ENCODE measurements at regions not wholly inside any gene's neighbourhood (a gene's known extent, or its start where the extent isn't known, plus 50 kb on each side); places are given as distances from the start of the nearest gene placed in this dataset.

- Histone ChIP-seq H3K27ac (ENCODE audit: low read depth, low read length) (no peak overlapping the region), H3K4me3 (ENCODE audit: low read depth, low read length) (no peak overlapping the region), H3K4me1 (ENCODE audit: control insufficient read depth, insufficient read depth, low read length) (no peaks in the 10 kb centered on the region), H3K9me3 (ENCODE audit: control insufficient read depth, insufficient read depth, low read length) (no peaks in the 10 kb centered on the region), H3K9ac (ENCODE audit: low read depth, low read length) (no peak overlapping the region), H3K27me3 (ENCODE audit: control insufficient read depth, insufficient read depth, low read length) (no peaks in the 10 kb centered on the region), H3K36me3 (ENCODE audit: control insufficient read depth, insufficient read depth, low read length) (no peaks in the 10 kb centered on the region)
Observed at GRCh38 chr18:45227001-45227742, 388.1 kb upstream of the SLC14A2 start.

DNA sequence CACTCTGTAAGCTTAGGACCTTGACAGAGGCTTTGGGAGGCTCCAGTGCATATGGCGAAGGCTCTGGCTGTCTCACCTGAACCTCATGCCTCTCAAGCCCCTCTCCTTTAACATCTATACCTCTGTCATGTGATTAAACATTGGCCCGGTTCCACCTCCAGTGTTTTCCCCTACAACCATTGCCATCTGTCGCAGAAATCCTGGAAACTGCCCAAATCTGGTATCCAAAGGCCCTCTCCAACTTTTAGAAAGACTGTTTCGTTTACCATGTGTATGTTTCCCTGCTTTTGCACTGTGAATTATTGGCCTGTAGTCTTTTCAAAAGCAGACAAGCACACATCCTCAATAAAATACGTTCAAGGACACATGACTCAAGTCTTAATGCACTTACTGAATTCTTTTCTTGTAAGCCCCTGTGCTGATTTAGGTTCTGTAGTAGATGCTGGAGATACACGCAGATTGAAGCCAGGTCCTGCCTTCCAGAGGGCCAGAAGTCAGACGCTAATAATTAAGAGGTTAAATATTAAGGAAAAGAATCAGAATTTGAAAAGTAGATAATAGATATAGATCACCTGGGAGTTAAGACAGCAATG is 386.4 kb upstream of the SLC14A2 start:
- H3K36me3 ChIP-seq (ENCODE audit: control insufficient read depth, insufficient read depth, low read length), result no peaks in the 10 kb centered on the region
- no peaks in the 10 kb centered on the region for H3K9me3 ChIP-seq (ENCODE audit: control insufficient read depth, insufficient read depth, low read length)
- no peak overlapping the region for H3K27ac ChIP-seq (ENCODE audit: low read depth, low read length)

DNA sequence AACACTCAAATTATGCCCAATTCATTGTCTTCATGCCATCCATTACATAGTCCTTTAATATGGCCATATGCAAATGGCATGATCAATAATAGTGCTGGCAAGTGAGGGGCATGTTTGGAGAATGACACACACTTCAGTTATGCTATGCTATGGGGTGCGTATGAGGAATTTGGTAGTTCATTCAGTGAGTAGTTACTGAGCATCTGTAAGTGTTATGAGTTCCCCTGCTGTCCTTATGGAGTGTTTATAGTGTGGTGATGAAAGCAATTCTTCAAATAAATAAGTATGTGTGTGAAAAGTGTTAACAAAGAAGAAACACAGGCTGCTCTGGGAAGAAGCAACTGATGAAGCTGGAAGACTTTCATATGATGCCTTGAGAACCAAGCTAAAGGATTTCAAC is 383.7 kb upstream of the SLC14A2 start:
- no peaks in the 10 kb centered on the region for H3K27me3 ChIP-seq (ENCODE audit: control insufficient read depth, insufficient read depth, low read length)
- H3K4me1 ChIP-seq (ENCODE audit: control insufficient read depth, insufficient read depth, low read length), result no peaks in the 10 kb centered on the region
- H3K27ac ChIP-seq (ENCODE audit: low read depth, low read length), result no peak overlapping the region
- H3K9me3 ChIP-seq (ENCODE audit: control insufficient read depth, insufficient read depth, low read length), result no peaks in the 10 kb centered on the region
- no peaks in the 10 kb centered on the region for H3K36me3 ChIP-seq (ENCODE audit: control insufficient read depth, insufficient read depth, low read length)
- H3K9ac ChIP-seq (ENCODE audit: low read depth, low read length), result no peak overlapping the region
- H3K4me3 ChIP-seq (ENCODE audit: low read depth, low read length), result no peak overlapping the region

More for the DNA sequence above, 386.4 kb upstream of the SLC14A2 start:
- Histone ChIP-seq H3K9ac (ENCODE audit: low read depth, low read length) (no peak overlapping the region), H3K27me3 (ENCODE audit: control insufficient read depth, insufficient read depth, low read length) (no peaks in the 10 kb centered on the region), H3K4me1 (ENCODE audit: control insufficient read depth, insufficient read depth, low read length) (no peaks in the 10 kb centered on the region), H3K4me3 (ENCODE audit: low read depth, low read length) (no peak overlapping the region)

DNA sequence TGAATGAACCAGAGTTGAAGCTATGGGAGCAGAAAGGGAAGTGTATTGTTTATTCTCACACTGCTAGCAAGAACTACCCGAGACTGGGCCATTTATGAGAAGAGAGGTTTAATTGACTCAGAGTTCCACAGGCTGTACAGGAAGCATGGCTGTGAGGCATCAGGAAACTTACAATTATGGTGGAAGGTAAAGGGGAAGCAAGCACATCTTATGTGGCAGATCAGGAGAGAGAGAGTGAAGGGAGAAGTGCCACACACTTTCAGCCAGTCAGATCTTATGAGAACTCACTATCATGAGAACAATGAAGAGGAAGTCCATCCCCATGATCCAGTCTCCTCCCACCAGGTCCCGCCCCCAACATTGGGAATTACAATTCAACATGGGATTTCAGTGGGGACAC is 383.2 kb upstream of the SLC14A2 start:
- no peaks in the 10 kb centered on the region for H3K27me3 ChIP-seq (ENCODE audit: control insufficient read depth, insufficient read depth, low read length)
- no peak overlapping the region for H3K9ac ChIP-seq (ENCODE audit: low read depth, low read length)
- H3K9me3 ChIP-seq (ENCODE audit: control insufficient read depth, insufficient read depth, low read length), result no peaks in the 10 kb centered on the region
- H3K4me1 ChIP-seq (ENCODE audit: control insufficient read depth, insufficient read depth, low read length), result 0 out of 2 replicates have a peak, but pooled peaks cover under 1% of the 10 kb centered on the region
- H3K36me3 ChIP-seq (ENCODE audit: control insufficient read depth, insufficient read depth, low read length), result no peaks in the 10 kb centered on the region
- H3K27ac ChIP-seq (ENCODE audit: low read depth, low read length), result no peak overlapping the region
- no peak overlapping the region for H3K4me3 ChIP-seq (ENCODE audit: low read depth, low read length)

DNA sequence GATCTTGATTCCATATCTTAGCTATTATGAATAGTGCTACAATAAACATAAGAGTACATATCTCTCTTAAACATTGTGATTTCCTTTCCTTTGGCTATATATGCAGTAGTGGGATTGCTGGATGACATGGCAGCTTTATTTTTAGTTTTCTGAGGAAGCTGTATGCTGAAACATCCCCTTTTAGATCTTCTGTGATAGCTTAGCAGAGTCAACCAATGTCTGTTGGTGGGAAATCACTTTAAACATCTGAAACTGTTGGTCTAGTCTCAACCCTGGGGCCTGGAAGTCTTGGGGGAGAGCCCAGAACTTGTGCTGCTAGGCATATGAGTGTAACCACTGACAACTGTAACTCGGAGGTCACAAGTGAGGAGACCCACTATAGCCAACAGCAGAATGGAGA is 378.6 kb upstream of the SLC14A2 start:
- H3K4me1 ChIP-seq (ENCODE audit: control insufficient read depth, insufficient read depth, low read length), result peaks cover 12% of the 10 kb centered on the region

GRCh38 chr18:45237343-45238098 is 377.8 kb upstream of the SLC14A2 start:
- Histone ChIP-seq H3K4me1 (ENCODE audit: control insufficient read depth, insufficient read depth, low read length) (peaks cover 12% of the 10 kb centered on the region), H3K36me3 (ENCODE audit: control insufficient read depth, insufficient read depth, low read length) (no peaks in the 10 kb centered on the region), H3K4me3 (ENCODE audit: low read depth, low read length) (no peak overlapping the region), H3K27me3 (ENCODE audit: control insufficient read depth, insufficient read depth, low read length) (no peaks in the 10 kb centered on the region), H3K9me3 (ENCODE audit: control insufficient read depth, insufficient read depth, low read length) (no peaks in the 10 kb centered on the region), H3K27ac (ENCODE audit: low read depth, low read length) (no peak overlapping the region), H3K9ac (ENCODE audit: low read depth, low read length) (no peak overlapping the region)

More for the DNA sequence above, 378.6 kb upstream of the SLC14A2 start:
- Histone ChIP-seq H3K36me3 (ENCODE audit: control insufficient read depth, insufficient read depth, low read length) (no peaks in the 10 kb centered on the region), H3K27me3 (ENCODE audit: control insufficient read depth, insufficient read depth, low read length) (no peaks in the 10 kb centered on the region), H3K27ac (ENCODE audit: low read depth, low read length) (no peak overlapping the region), H3K9me3 (ENCODE audit: control insufficient read depth, insufficient read depth, low read length) (no peaks in the 10 kb centered on the region), H3K4me3 (ENCODE audit: low read depth, low read length) (no peak overlapping the region), H3K9ac (ENCODE audit: low read depth, low read length) (no peak overlapping the region)

- Histone ChIP-seq H3K27me3 (ENCODE audit: control insufficient read depth, insufficient read depth, low read length) (no peaks in the 10 kb centered on the region), H3K9me3 (ENCODE audit: control insufficient read depth, insufficient read depth, low read length) (no peaks in the 10 kb centered on the region), H3K36me3 (ENCODE audit: control insufficient read depth, insufficient read depth, low read length) (no peaks in the 10 kb centered on the region), H3K27ac (ENCODE audit: low read depth, low read length) (no peak overlapping the region), H3K4me1 (ENCODE audit: control insufficient read depth, insufficient read depth, low read length) (peaks cover 12% of the 10 kb centered on the region), H3K4me3 (ENCODE audit: low read depth, low read length) (no peak overlapping the region), H3K9ac (ENCODE audit: low read depth, low read length) (no peak overlapping the region)
Observed at GRCh38 chr18:45241271-45241670, 374.0 kb upstream of the SLC14A2 start.

DNA sequence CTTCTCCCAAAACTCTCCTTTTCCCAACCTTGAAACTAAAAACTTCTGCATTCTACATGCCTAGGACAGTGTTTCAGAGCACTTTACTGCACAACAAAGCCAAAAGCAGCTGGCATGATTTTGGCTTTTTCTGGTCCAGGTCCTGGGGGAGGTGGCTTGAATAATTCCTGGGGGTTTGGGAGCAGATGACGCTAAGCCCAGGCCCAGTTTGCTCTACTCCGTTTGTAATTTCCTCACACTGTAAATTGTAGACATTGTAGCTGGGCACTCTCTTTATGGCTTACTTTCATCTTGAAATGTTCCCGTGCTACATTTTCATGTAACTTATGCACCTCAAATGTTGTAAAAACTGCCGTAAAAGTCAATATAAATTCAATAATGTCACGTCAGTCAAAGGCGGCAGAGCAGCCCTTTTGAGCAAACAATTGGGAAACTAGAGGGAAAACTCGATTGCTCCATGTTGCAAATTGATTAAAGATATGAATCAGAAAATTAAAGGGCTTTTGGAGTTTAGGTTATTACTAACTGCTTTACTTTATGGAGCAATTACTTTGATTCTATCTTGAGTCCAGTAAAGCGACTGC is 373.2 kb upstream of the SLC14A2 start:
- Histone ChIP-seq H3K36me3 (ENCODE audit: control insufficient read depth, insufficient read depth, low read length) (no peaks in the 10 kb centered on the region), H3K9ac (ENCODE audit: low read depth, low read length) (no peak overlapping the region), H3K4me1 (ENCODE audit: control insufficient read depth, insufficient read depth, low read length) (peaks cover 11% of the 10 kb centered on the region)

GRCh38 chr18:45243340-45244110 is 371.8 kb upstream of the SLC14A2 start:
- Histone ChIP-seq H3K9ac (ENCODE audit: low read depth, low read length) (no peak overlapping the region), H3K27ac (ENCODE audit: low read depth, low read length) (no peak overlapping the region)

More for the DNA sequence above, 373.2 kb upstream of the SLC14A2 start:
- Histone ChIP-seq H3K4me3 (ENCODE audit: low read depth, low read length) (no peak overlapping the region), H3K9me3 (ENCODE audit: control insufficient read depth, insufficient read depth, low read length) (no peaks in the 10 kb centered on the region), H3K27ac (ENCODE audit: low read depth, low read length) (no peak overlapping the region), H3K27me3 (ENCODE audit: control insufficient read depth, insufficient read depth, low read length) (no peaks in the 10 kb centered on the region)

DNA sequence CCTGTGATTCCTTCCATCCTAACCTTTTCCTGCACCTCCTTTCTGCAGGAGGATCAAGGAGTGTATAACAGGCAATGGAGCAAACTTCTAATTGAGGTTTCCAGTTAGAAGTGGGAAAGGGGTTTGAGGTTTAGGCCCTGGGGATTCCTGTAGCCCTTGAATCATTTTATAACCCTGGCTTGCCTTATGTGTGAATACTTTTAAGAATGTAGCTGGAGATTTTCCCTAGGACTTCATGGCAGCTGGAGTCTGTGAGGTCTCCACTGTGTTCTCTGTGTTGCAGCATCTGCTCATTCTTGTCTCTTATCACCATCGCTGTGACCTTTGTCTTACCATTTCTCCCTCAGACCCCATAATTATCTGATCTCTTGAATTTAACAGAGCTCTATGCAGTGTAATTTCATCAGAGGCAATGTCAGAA is 370.2 kb upstream of the SLC14A2 start:
- Histone ChIP-seq H3K27ac (ENCODE audit: low read depth, low read length) (no peak overlapping the region), H3K4me1 (ENCODE audit: control insufficient read depth, insufficient read depth, low read length) (no peaks in the 10 kb centered on the region)

More at GRCh38 chr18:45243340-45244110, 371.8 kb upstream of the SLC14A2 start:
- no peaks in the 10 kb centered on the region for H3K4me1 ChIP-seq (ENCODE audit: control insufficient read depth, insufficient read depth, low read length)
- no peaks in the 10 kb centered on the region for H3K36me3 ChIP-seq (ENCODE audit: control insufficient read depth, insufficient read depth, low read length)
- no peaks in the 10 kb centered on the region for H3K9me3 ChIP-seq (ENCODE audit: control insufficient read depth, insufficient read depth, low read length)
- no peaks in the 10 kb centered on the region for H3K27me3 ChIP-seq (ENCODE audit: control insufficient read depth, insufficient read depth, low read length)
- no peak overlapping the region for H3K4me3 ChIP-seq (ENCODE audit: low read depth, low read length)

More for the DNA sequence above, 370.2 kb upstream of the SLC14A2 start:
- Histone ChIP-seq H3K4me3 (ENCODE audit: low read depth, low read length) (no peak overlapping the region), H3K36me3 (ENCODE audit: control insufficient read depth, insufficient read depth, low read length) (no peaks in the 10 kb centered on the region), H3K27me3 (ENCODE audit: control insufficient read depth, insufficient read depth, low read length) (no peaks in the 10 kb centered on the region), H3K9ac (ENCODE audit: low read depth, low read length) (no peak overlapping the region), H3K9me3 (ENCODE audit: control insufficient read depth, insufficient read depth, low read length) (no peaks in the 10 kb centered on the region)
